ENCODE measurements at regions not wholly inside any gene's neighbourhood (a gene's known extent, or its start where the extent isn't known, plus 50 kb on each side); places are given as distances from the start of the nearest gene placed in this dataset.
A peak's percentile ranks its signal among the peaks of the same experiment; 100 is the strongest.

DNA sequence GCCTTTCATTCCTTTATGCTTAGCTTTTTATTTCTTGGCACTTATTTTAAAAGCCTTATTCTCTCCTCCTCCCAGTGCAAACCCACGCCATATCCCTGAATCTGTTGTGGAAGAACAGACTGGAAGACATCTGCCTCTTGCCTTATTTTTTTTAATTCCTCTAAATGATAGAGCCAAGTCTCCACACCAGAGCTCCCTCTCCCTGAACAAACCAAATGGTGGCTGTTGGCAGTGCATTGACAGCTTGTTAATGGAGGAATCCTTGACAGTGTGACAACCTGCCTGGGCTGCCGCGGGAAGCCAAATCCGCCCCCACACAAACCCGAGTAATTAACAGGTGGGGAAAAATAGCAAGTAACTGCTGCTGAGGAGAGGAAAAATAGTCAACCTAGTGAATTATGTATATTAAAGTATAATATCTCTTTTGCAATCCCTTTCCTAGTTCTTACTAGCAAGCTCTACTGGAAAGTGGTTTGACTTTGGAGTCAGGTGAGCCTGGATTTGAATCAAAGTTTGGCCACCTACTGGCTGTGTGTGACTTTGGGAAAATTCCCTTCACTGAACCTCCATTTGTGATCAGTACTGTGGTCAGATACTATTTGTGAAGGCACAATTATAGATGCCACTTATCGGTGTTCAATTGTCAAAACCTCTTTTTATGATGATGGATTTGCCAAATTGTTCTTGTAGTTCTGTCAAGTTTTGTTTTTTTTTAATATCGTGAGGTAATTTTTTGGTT is 589.6 kb downstream of the PDCD6IP start:
- no peak for TF ChIP-seq POLR2A (IDR thresholded peaks at IDR 0.05)
- TF ChIP-seq, protein P1, sequence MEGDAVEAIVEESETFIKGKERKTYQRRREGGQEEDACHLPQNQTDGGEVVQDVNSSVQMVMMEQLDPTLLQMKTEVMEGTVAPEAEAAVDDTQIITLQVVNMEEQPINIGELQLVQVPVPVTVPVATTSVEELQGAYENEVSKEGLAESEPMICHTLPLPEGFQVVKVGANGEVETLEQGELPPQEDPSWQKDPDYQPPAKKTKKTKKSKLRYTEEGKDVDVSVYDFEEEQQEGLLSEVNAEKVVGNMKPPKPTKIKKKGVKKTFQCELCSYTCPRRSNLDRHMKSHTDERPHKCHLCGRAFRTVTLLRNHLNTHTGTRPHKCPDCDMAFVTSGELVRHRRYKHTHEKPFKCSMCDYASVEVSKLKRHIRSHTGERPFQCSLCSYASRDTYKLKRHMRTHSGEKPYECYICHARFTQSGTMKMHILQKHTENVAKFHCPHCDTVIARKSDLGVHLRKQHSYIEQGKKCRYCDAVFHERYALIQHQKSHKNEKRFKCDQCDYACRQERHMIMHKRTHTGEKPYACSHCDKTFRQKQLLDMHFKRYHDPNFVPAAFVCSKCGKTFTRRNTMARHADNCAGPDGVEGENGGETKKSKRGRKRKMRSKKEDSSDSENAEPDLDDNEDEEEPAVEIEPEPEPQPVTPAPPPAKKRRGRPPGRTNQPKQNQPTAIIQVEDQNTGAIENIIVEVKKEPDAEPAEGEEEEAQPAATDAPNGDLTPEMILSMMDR (IDR thresholded peaks at IDR 0.05), result peak in 4 of 6 experiments; percentile 5 to 50 (median 24)

All from esophagus squamous epithelium (tissue), 4 donors.